K562 (cell line): ENCODE measurements at regions not wholly inside any gene's neighbourhood (a gene's known extent, or its start where the extent isn't known, plus 50 kb on each side); places are given as distances from the start of the nearest gene placed in this dataset.

Source experiments
- ATAC-seq: fragments of 200-7000 bp; cut with Tn5 transposase; 3 replicates; pipeline ENCODE4 v1.9.1; 2020; ENCODE audit warnings: moderate library complexity
- BruUV-seq: library from RNA; stranded (reverse); fragments of 400-500 nt; replicated peaks from 2 replicates; lab custom pipeline; 2021; lab: Mats Ljungman, UMichigan
- CTCF ChIA-PET: fragments of 300-600 bp; formaldehyde crosslinking; extraction: SDS; loops from one replicate; lab custom pipeline; 2021; ENCODE audit warnings: low intra/inter-chr PET ratio; lab: Yijun Ruan, JAX
- POLR2A ChIA-PET: fragments of 300-600, 350-650 bp; sonication (Branson Sonifier 250); formaldehyde crosslinking; extraction: SDS; loops from one replicate; lab custom pipeline; 2021; ENCODE audit warnings: antibody characterized with exemption, inconsistent platforms; lab: Yijun Ruan, JAX
- DNase-seq, 4 experiments: peaks; one replicate each; pipeline versions ENCODE4 v3.0.0 to v3.0.0-alpha.2; 2011 to 2018; ENCODE audit warnings: low spot score in 3 of 4, mixed read lengths in 3 of 4; ENCODE audit errors: extremely low read depth in 1 of 4
- FAIRE-seq: peaks from 2 replicates; lab custom pipeline; 2011; peaks lifted over from hg19 to GRCh38; lab: Jason Lieb, UNC
- H2AFZ ChIP-seq: 2 replicates; pipeline ENCODE4 v1.6.0; 2011; ENCODE audit warnings: low read depth, low read length, control low read depth, inconsistent platforms
- H3K27ac ChIP-seq: fragments of 200-600 bp; 3 replicates; pipeline ENCODE4 v1.8.0; 2011; ENCODE audit warnings: low read depth, mild to moderate bottlenecking, control low read depth, inconsistent platforms, low read length, moderate library complexity, mixed read lengths; ENCODE audit errors: extremely low read depth
- H3K27me3 ChIP-seq, 2 experiments: fragments of 300-600 bp in 1 of 2; 2 replicates in 1 of 2; 3 replicates in 1 of 2; pipeline versions ENCODE4 v1.6.0 to v1.8.0; 2011; ENCODE audit warnings: inconsistent platforms in 2 of 2, low read length in 2 of 2, mild to moderate bottlenecking in 1 of 2, mixed read lengths in 1 of 2, moderate library complexity in 1 of 2; ENCODE audit not compliant: control insufficient read depth in 2 of 2, insufficient read depth in 2 of 2
- H3K36me3 ChIP-seq: fragments of 300-600 bp; 3 replicates; pipeline ENCODE4 v1.8.0; 2011; ENCODE audit warnings: mild to moderate bottlenecking, low read length, inconsistent platforms; ENCODE audit not compliant: control insufficient read depth, insufficient read depth
- H3K4me1 ChIP-seq, 2 experiments: fragments of 200-600 bp in 1 of 2; replicated peaks in 1 of 2; 2 replicates in 1 of 2; 3 replicates in 1 of 2; pipeline versions ENCODE4 v1.5.1 to v1.8.0; 2011; ENCODE audit warnings: inconsistent platforms in 2 of 2, low read length in 2 of 2, mild to moderate bottlenecking in 1 of 2, mixed read lengths in 1 of 2, moderate library complexity in 1 of 2; ENCODE audit not compliant: control insufficient read depth in 2 of 2, insufficient read depth in 2 of 2
- H3K4me2 ChIP-seq: 2 replicates; pipeline ENCODE4 v1.6.1; 2011; ENCODE audit warnings: low read length, control low read depth, inconsistent platforms, mixed read lengths; ENCODE audit not compliant: insufficient read depth
- H3K4me3 ChIP-seq: fragments of 200-600 bp; sonication (generic), shearing (Covaris generic); 2 replicates; pipeline ENCODE4 v1.5.1; 2016; ENCODE audit warnings: control low read depth, inconsistent platforms
- H3K79me2 ChIP-seq: fragments of 200-600 bp; 3 replicates; pipeline ENCODE4 v1.8.0; 2011; ENCODE audit warnings: low read length, inconsistent platforms; ENCODE audit not compliant: control insufficient read depth, insufficient read depth
- H3K9ac ChIP-seq, 2 experiments: 2 replicates each; pipeline versions ENCODE4 v1.6.0 to v1.6.1; 2011; ENCODE audit warnings: low read depth in 2 of 2, low read length in 2 of 2, control low read depth in 1 of 2, inconsistent platforms in 1 of 2, mild to moderate bottlenecking in 1 of 2, mixed read lengths in 1 of 2; ENCODE audit not compliant: insufficient read depth in 1 of 2
- H3K9me1 ChIP-seq: one replicate; pipeline ENCODE4 v1.6.0; 2011; ENCODE audit warnings: inconsistent platforms, mild to moderate bottlenecking, low read length, moderate library complexity; ENCODE audit not compliant: control insufficient read depth, insufficient read depth
- H3K9me3 ChIP-seq: replicated peaks from 2 replicates; pipeline ENCODE4 v1.5.1; 2011; ENCODE audit warnings: low read depth, low read length, inconsistent platforms; ENCODE audit not compliant: control insufficient read depth, insufficient read depth
- H4K20me1 ChIP-seq: replicated peaks from 2 replicates; pipeline ENCODE4 v1.6.1; 2011; ENCODE audit warnings: low read length, inconsistent platforms, mixed read lengths; ENCODE audit not compliant: control insufficient read depth, insufficient read depth
- BRD9 ChIP-seq: fragments of 450-650 bp; IDR thresholded peaks from 2 replicates; pipeline ENCODE4 v1.6.1; 2018; ENCODE audit warnings: low read depth; ENCODE audit not compliant: partially characterized antibody
- HMGN3 ChIP-seq: IDR thresholded peaks from 2 replicates; pipeline ENCODE4 v1.6.1; 2011; ENCODE audit warnings: borderline replicate concordance, low read depth, mild to moderate bottlenecking, mixed read lengths, low read length; ENCODE audit not compliant: insufficient read length; ENCODE audit errors: extremely low read depth
- RAD21 ChIP-seq, 2 experiments: fragments of 250-450 bp in 1 of 2; fragments of 450-650 bp in 1 of 2; sonication (Bioruptor Pico) in 1 of 2; formaldehyde crosslinking in 1 of 2; IDR thresholded peaks in 1 of 2; conservative IDR thresholded peaks in 1 of 2; 2 replicates each; pipeline versions ENCODE4 v1.4.0 to v1.8.0; 2020 to 2022; ENCODE audit warnings: mild to moderate bottlenecking in 2 of 2, moderate library complexity in 1 of 2
- REST ChIP-seq, 2 experiments: fragments of 450-650 bp; formaldehyde crosslinking in 1 of 2; IDR thresholded peaks; 2 replicates each; pipeline versions ENCODE4 v1.4.0 to v1.6.1; 2014 to 2020; ENCODE audit warnings: mild to moderate bottlenecking in 2 of 2, borderline replicate concordance in 1 of 2, low read depth in 1 of 2
- SMARCA5 ChIP-seq: fragments of 450-650 bp; IDR thresholded peaks from 2 replicates; pipeline ENCODE4 v1.6.1; 2016
- SRSF7 ChIP-seq: fragments of 200-400 bp; formaldehyde crosslinking; optimal IDR thresholded peaks from 2 replicates; pipeline ENCODE3; 2017; ENCODE audit warnings: mild to moderate bottlenecking, low read depth, low read length
- ZNF133 ChIP-seq: fragments of 250-450 bp; sonication (Bioruptor Pico); IDR thresholded peaks from 2 replicates; pipeline ENCODE4 v1.4.0; 2020; ENCODE audit warnings: mild to moderate bottlenecking
- ZNF239 ChIP-seq: fragments of 250-450 bp; sonication (Bioruptor Pico); IDR thresholded peaks from 2 replicates; pipeline ENCODE4 v1.4.0; 2020; ENCODE audit warnings: mild to moderate bottlenecking
- ZNF384 ChIP-seq: IDR thresholded peaks from 2 replicates; pipeline ENCODE4 v1.6.1; 2012; ENCODE audit warnings: low read depth, low read length, improper control_type of control experiment
- ZNF668 ChIP-seq: fragments of 250-450 bp; sonication (Bioruptor Pico); IDR thresholded peaks from 2 replicates; pipeline ENCODE4 v1.8.0; 2022; ENCODE audit warnings: mild to moderate bottlenecking, inconsistent platforms
- WGBS: fragments of 100-300 bp; shearing (Covaris generic); methylation state at CpG from one replicate; pipeline ENCODE4 v1.1.6; 2016; ENCODE audit warnings: low coverage, mixed read lengths; ENCODE audit not compliant: insufficient coverage; ENCODE audit errors: missing lambda C conversion rate; 5-methylcytosine and 5-hydroxymethylcytosine counted together
- in situ Hi-C: fragments of 300-500 bp; cut with MboI; formaldehyde crosslinking; loops from 4 replicates; pipeline ENCODE4 v1.15.0; 2018; ENCODE audit warnings: inconsistent platforms, mixed read lengths
- intact Hi-C: fragments of 100-400 bp; cut with micrococcal nuclease; formaldehyde crosslinking; loops from 2 replicates; pipeline ENCODE4 v1.14.2; 2022

GRCh38 chr19:31470952-31471351 is 121.7 kb upstream of the TSHZ3 start:
- DNase-seq: no peak
- Histone ChIP-seq H3K79me2 (no peaks in the 10 kb centered on the region), H3K9me3 (no peaks in the 10 kb centered on the region), H3K4me3 (no peak overlapping the region), H3K9ac (no peak overlapping the region), H2AFZ (no peak overlapping the region), H3K9me1 (no peaks in the 10 kb centered on the region), H3K27ac (no peak overlapping the region)
- ATAC-seq: no peak
- BruUV-seq: no TSS peak
- in situ Hi-C loops (no loop called here), intact Hi-C loops (no loop called here)
- FAIRE-seq: no peak
- ChIA-PET CTCF (no interaction called here), POLR2A (interaction anchor here (0.6 to 1.0 kb wide), 2 partner anchors 43 to 79 kb away, joined by 3 read pairs; no protein-coding TSS in a partner anchor)
- TF ChIP-seq HMGN3: no peak
- TF ChIP-seq ZNF239 (CRISPR knock-in tag): no peak
- TF ChIP-seq ZNF668 (CRISPR knock-in tag): no peak
- TF ChIP-seq BRD9: no peak
- no peak for TF ChIP-seq ZNF384
- TF ChIP-seq RAD21 (CRISPR knock-in tag; conservative IDR thresholded peaks at IDR 0.05 in 1 of 2, IDR thresholded peaks at IDR 0.05 in 1 of 2): no peak
- TF ChIP-seq SMARCA5: no peak
- TF ChIP-seq ZNF133 (CRISPR knock-in tag): no peak
- no peak for TF ChIP-seq SRSF7
- TF ChIP-seq REST (IDR thresholded peaks at IDR 0.05; ENCODE audit: borderline replicate concordance): no peak
- no peak for TF ChIP-seq REST (CRISPR knock-in tag; IDR thresholded peaks at IDR 0.05; ENCODE audit: low read depth)
- TF ChIP-seq, all 486 proteins: peak for 0
- Histone ChIP-seq H3K27me3 (no peaks in the 10 kb centered on the region), H3K36me3 (no peaks in the 10 kb centered on the region), H4K20me1 (no peaks in the 10 kb centered on the region), H3K4me2 (no peak overlapping the region), H3K4me1 (no peaks in the 10 kb centered on the region)
- WGBS: 2% methylated on average over 5 of the region's 5 CpGs
